ENCODE measurements at regions not wholly inside any gene's neighbourhood (a gene's known extent, or its start where the extent isn't known, plus 50 kb on each side); places are given as distances from the start of the nearest gene placed in this dataset.

DNA sequence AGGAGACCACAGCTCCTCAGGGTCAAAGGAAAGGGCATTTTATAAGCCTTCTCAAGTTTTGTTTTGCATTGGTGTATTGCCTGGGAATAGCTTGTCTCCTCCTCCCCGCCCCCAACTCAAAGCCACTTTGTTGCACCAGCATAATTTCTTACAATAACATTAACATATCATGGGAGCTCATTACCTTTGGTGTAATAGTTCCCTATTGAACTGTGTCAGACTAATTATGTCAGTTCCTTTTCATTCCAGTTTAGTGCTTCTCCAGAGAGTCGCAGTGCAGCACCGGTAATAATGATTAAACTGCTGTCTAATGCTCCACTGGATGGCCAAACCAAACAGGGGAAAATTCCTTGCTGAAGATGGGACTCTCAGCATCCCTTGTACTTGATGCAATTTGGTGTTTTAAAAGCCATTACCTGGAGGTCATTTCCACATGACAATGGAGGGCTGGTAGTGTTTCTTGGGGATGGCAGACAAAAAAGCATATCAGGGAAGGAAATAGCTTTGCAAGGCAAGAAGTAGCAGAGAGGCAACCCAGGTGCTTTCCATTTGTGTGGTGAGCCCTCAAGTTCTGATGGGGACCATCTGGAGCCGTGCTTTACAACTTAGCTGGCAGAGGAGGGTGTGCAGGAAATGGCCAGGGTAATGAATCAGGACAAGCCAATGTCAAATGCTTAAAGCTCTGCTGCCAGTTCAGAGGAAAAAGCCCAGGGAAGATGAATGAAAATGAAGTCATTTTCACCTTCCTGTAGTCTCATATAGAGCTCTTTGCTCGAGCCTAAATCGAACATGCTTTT lies 91.5 kb upstream of the NLRP1 start:
- H3K4me3 ChIP-seq (ENCODE audit: low read depth, low read length), result no peak overlapping the region
- TF ChIP-seq, protein P1, sequence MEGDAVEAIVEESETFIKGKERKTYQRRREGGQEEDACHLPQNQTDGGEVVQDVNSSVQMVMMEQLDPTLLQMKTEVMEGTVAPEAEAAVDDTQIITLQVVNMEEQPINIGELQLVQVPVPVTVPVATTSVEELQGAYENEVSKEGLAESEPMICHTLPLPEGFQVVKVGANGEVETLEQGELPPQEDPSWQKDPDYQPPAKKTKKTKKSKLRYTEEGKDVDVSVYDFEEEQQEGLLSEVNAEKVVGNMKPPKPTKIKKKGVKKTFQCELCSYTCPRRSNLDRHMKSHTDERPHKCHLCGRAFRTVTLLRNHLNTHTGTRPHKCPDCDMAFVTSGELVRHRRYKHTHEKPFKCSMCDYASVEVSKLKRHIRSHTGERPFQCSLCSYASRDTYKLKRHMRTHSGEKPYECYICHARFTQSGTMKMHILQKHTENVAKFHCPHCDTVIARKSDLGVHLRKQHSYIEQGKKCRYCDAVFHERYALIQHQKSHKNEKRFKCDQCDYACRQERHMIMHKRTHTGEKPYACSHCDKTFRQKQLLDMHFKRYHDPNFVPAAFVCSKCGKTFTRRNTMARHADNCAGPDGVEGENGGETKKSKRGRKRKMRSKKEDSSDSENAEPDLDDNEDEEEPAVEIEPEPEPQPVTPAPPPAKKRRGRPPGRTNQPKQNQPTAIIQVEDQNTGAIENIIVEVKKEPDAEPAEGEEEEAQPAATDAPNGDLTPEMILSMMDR (IDR thresholded peaks at IDR 0.05; ENCODE audit: low read depth, low read length), result no peak

- TF ChIP-seq, protein P1 (IDR thresholded peaks at IDR 0.05; ENCODE audit: low read depth, low read length), result no peak
- no peak overlapping the region for H3K4me3 ChIP-seq (ENCODE audit: low read depth, low read length)
These were observed 93.3 kb upstream of the NLRP1 start for GRCh38 chr17:5677620-5678019.

GRCh38 chr17:5678171-5678570 lies 93.9 kb upstream of the NLRP1 start:
- TF ChIP-seq, protein P1 (IDR thresholded peaks at IDR 0.05; ENCODE audit: low read depth, low read length), result no peak

GRCh38 chr17:5680766-5681165 lies 96.5 kb upstream of the NLRP1 start:
- TF ChIP-seq, protein P1 (IDR thresholded peaks at IDR 0.05; ENCODE audit: low read depth, low read length), result no peak
- no peak overlapping the region for H3K4me3 ChIP-seq (ENCODE audit: low read depth, low read length)

More at GRCh38 chr17:5678171-5678570, 93.9 kb upstream of the NLRP1 start:
- no peak overlapping the region for H3K4me3 ChIP-seq (ENCODE audit: low read depth, low read length)

DNA sequence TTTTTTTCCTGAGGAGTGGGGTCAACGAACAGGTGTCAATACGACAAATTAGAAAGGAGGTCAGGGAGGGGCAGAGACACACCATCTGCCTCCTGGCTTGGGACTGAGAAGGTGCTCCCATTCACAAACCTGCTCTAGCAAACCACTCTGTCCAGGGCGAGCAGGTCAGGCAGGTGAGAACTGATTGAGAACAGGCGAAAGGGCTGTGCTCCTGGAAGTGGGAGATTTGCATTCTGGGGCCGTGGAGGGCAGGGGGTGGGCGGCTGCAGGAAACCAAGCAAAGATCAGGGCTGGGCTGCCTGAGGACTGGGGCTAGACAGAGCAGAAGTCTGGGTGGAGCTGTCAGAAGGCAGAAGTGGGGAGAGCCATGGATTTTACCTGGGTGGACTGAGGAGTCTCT lies 98.9 kb upstream of the NLRP1 start:
- H3K4me3 ChIP-seq (ENCODE audit: low read depth, low read length), result no peak overlapping the region
- TF ChIP-seq, protein P1 (IDR thresholded peaks at IDR 0.05; ENCODE audit: low read depth, low read length), result no peak

DNA sequence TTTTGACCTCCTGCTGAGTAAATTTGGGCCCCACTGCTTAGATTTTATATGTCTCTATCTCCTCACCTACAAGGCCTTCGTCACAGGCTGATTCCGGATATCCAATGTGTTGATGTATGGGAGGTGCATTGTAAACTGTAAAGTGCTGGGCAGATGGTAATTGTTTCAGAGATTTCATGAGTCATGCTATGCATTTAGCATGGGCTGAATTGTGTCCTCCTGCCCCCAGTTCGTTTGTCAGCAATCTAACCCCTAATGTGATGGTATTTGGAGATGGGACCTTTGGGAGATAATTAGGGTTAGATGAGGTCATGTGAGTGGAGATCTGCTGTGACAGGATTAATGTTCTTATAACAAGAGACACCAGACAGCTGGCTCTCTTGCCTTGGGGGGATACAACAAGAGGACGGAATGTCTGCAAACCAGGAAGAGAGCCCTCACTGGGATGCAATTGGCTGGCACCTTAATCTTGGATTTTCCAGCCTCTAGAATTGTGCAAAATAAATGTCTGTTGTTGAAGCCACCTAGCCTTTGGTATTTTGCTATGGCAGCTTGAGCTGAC lies 101.8 kb upstream of the NLRP1 start:
- TF ChIP-seq, protein P1 (IDR thresholded peaks at IDR 0.05; ENCODE audit: low read depth, low read length), result no peak
- no peak overlapping the region for H3K4me3 ChIP-seq (ENCODE audit: low read depth, low read length)

- TF ChIP-seq, protein P1 (IDR thresholded peaks at IDR 0.05; ENCODE audit: low read depth, low read length), result no peak
- no peak overlapping the region for H3K4me3 ChIP-seq (ENCODE audit: low read depth, low read length)
These were observed 103.3 kb upstream of the NLRP1 start for GRCh38 chr17:5687646-5688045.

Measured in WI38 (cell line).